IMR-90 (cell line): ENCODE measurements at regions not wholly inside any gene's neighbourhood (a gene's known extent, or its start where the extent isn't known, plus 50 kb on each side); places are given as distances from the start of the nearest gene placed in this dataset.

Source experiments
- ATAC-seq: fragments of 200-7000 bp; cut with Tn5 transposase; 2 replicates; pipeline ENCODE4 v1.9.1; 2020; ENCODE audit warnings: low read depth, mild to moderate bottlenecking, moderate library complexity
- BruUV-seq: library from RNA; stranded (reverse); fragments of 400-500 nt; replicated peaks from 2 replicates; lab custom pipeline; 2021; lab: Mats Ljungman, UMichigan
- CTCF ChIA-PET: fragments of 300-600 bp; formaldehyde crosslinking; extraction: SDS; loops from one replicate; lab custom pipeline; 2021; ENCODE audit warnings: antibody characterized with exemption; lab: Yijun Ruan, JAX
- POLR2A ChIA-PET: fragments of 300-600 bp; sonication (Branson Sonifier 250); formaldehyde crosslinking; loops from one replicate; lab custom pipeline; 2022; ENCODE audit warnings: antibody characterized with exemption; ENCODE audit not compliant: unreplicated experiment; lab: Charles Lee
- DNase-seq: peaks from one replicate; pipeline ENCODE4 v3.0.0; 2013
- H2AFZ ChIP-seq: replicated peaks from 2 replicates; pipeline ENCODE3; 2013; ENCODE audit warnings: low read length, mild to moderate bottlenecking; ENCODE audit not compliant: poor library complexity
- H2AK5ac ChIP-seq: 2 replicates; pipeline ENCODE4 v1.6.1; 2013; ENCODE audit warnings: low read depth, low read length, inconsistent platforms
- H2AK9ac ChIP-seq: replicated peaks from 2 replicates; pipeline ENCODE3; 2013; ENCODE audit warnings: mild to moderate bottlenecking, low read depth, low read length, moderate library complexity; ENCODE audit not compliant: poor library complexity
- H2BK120ac ChIP-seq: 2 replicates; pipeline ENCODE4 v1.6.1; 2013; ENCODE audit warnings: low read depth, low read length, inconsistent platforms
- H2BK15ac ChIP-seq: 3 replicates; pipeline ENCODE4 v1.6.1; 2013; ENCODE audit warnings: low read depth, low read length, inconsistent platforms
- H2BK20ac ChIP-seq: 2 replicates; pipeline ENCODE4 v1.6.1; 2013; ENCODE audit warnings: low read depth, mild to moderate bottlenecking, inconsistent platforms, low read length, moderate library complexity
- H2BK5ac ChIP-seq: 2 replicates; pipeline ENCODE4 v1.6.1; 2013; ENCODE audit warnings: mild to moderate bottlenecking, low read depth, low read length, inconsistent platforms; ENCODE audit not compliant: poor library complexity, severe bottlenecking
- H3K14ac ChIP-seq: replicated peaks from 2 replicates; pipeline ENCODE4 v1.6.1; 2013; ENCODE audit warnings: low read depth, low read length, inconsistent platforms
- H3K18ac ChIP-seq: 2 replicates; pipeline ENCODE4 v1.6.1; 2013; ENCODE audit warnings: low read depth, low read length, control low read depth
- H3K23ac ChIP-seq: 2 replicates; pipeline ENCODE4 v1.6.1; 2013; ENCODE audit warnings: low read depth, low read length, inconsistent platforms
- H3K27ac ChIP-seq: 2 replicates; pipeline ENCODE4 v1.5.1; 2013; ENCODE audit warnings: mild to moderate bottlenecking, control low read depth, low read length; ENCODE audit not compliant: insufficient read depth
- H3K27me3 ChIP-seq: 2 replicates; pipeline ENCODE4 v1.6.1; 2013; ENCODE audit warnings: low read length; ENCODE audit not compliant: control insufficient read depth, insufficient read depth
- H3K36me3 ChIP-seq: 2 replicates; pipeline ENCODE4 v1.6.1; 2013; ENCODE audit warnings: low read length, mixed read lengths; ENCODE audit not compliant: control insufficient read depth, insufficient read depth
- H3K4ac ChIP-seq: 2 replicates; pipeline ENCODE4 v1.6.1; 2013; ENCODE audit warnings: low read depth, low read length, inconsistent platforms
- H3K4me1 ChIP-seq: 2 replicates; pipeline ENCODE4 v1.6.1; 2013; ENCODE audit warnings: low read length, mixed read lengths; ENCODE audit not compliant: control insufficient read depth, insufficient read depth
- H3K4me2 ChIP-seq: 2 replicates; pipeline ENCODE4 v1.6.1; 2013; ENCODE audit warnings: low read depth, mild to moderate bottlenecking, control low read depth, low read length, moderate library complexity
- H3K4me3 ChIP-seq: 2 replicates; pipeline ENCODE4 v1.5.1; 2013; ENCODE audit warnings: low read depth, mild to moderate bottlenecking, control low read depth, low read length, moderate library complexity; ENCODE audit not compliant: insufficient read depth
- H3K56ac ChIP-seq: 2 replicates; pipeline ENCODE4 v1.6.1; 2013; ENCODE audit warnings: low read length, inconsistent platforms; ENCODE audit not compliant: insufficient read depth; ENCODE audit errors: extremely low read depth
- H3K79me1 ChIP-seq, 2 experiments: 2 replicates each; pipeline ENCODE4 v1.6.1; 2013; ENCODE audit warnings: low read length in 2 of 2, inconsistent platforms in 1 of 2, low read depth in 1 of 2
- H3K9ac ChIP-seq: 2 replicates; pipeline ENCODE4 v1.6.1; 2013; ENCODE audit warnings: low read depth, low read length, control low read depth
- H3K9me1 ChIP-seq: 2 replicates; pipeline ENCODE4 v1.6.1; 2013; ENCODE audit warnings: low read length, inconsistent platforms; ENCODE audit not compliant: insufficient read depth
- H3K9me3 ChIP-seq: 2 replicates; pipeline ENCODE4 v1.6.1; 2013; ENCODE audit warnings: low read length; ENCODE audit not compliant: control insufficient read depth, insufficient read depth
- H4K20me1 ChIP-seq: 2 replicates; pipeline ENCODE4 v1.6.1; 2013; ENCODE audit warnings: low read length, inconsistent platforms; ENCODE audit not compliant: insufficient read depth
- H4K5ac ChIP-seq: 2 replicates; pipeline ENCODE4 v1.6.1; 2013; ENCODE audit warnings: mild to moderate bottlenecking, low read depth, low read length, control low read depth
- H4K8ac ChIP-seq, 2 experiments: 2 replicates each; pipeline ENCODE4 v1.6.1; 2013; ENCODE audit warnings: low read depth in 2 of 2, low read length in 2 of 2, control low read depth in 1 of 2, inconsistent platforms in 1 of 2
- H4K91ac ChIP-seq: 2 replicates; pipeline ENCODE4 v1.6.1; 2013; ENCODE audit warnings: low read depth, low read length, inconsistent platforms; ENCODE audit not compliant: insufficient read depth
- CEBPB ChIP-seq: IDR thresholded peaks from 2 replicates; pipeline ENCODE4 v1.6.1; 2012; ENCODE audit warnings: low read depth, low read length, improper control_type of control experiment
- CHD1 ChIP-seq: IDR thresholded peaks from 2 replicates; pipeline ENCODE4 v1.6.1; 2012; ENCODE audit warnings: low read depth, low read length, improper control_type of control experiment
- CTCF ChIP-seq: conservative IDR thresholded peaks from 2 replicates; pipeline ENCODE4 v1.5.1; 2012; ENCODE audit warnings: mild to moderate bottlenecking, low read depth, low read length, improper control_type of control experiment
- ELK1 ChIP-seq: fragments of 150-350 bp; IDR thresholded peaks from 2 replicates; pipeline ENCODE4 v1.6.1; 2016; ENCODE audit warnings: low read depth, mild to moderate bottlenecking, low read length, moderate library complexity, borderline replicate concordance
- MAFK ChIP-seq: IDR thresholded peaks from 2 replicates; pipeline ENCODE4 v1.6.1; 2012; ENCODE audit warnings: low read depth, low read length, improper control_type of control experiment
- MAZ ChIP-seq: IDR thresholded peaks from 2 replicates; pipeline ENCODE4 v1.6.1; 2012; ENCODE audit warnings: low read depth, mild to moderate bottlenecking, low read length, improper control_type of control experiment, moderate library complexity, borderline replicate concordance
- NFE2L2 ChIP-seq: fragments of 150-350 bp; IDR thresholded peaks from 2 replicates; pipeline ENCODE4 v1.6.1; 2016; ENCODE audit warnings: low read depth, mild to moderate bottlenecking, low read length
- POLR2A ChIP-seq: IDR thresholded peaks from 2 replicates; pipeline ENCODE4 v1.6.1; 2012; ENCODE audit warnings: mild to moderate bottlenecking, low read depth, low read length
- RCOR1 ChIP-seq: IDR thresholded peaks from 2 replicates; pipeline ENCODE4 v1.6.1; 2012; ENCODE audit warnings: mild to moderate bottlenecking, low read length, improper control_type of control experiment; ENCODE audit not compliant: insufficient replicate concordance
- RFX5 ChIP-seq: IDR thresholded peaks from 2 replicates; pipeline ENCODE4 v1.8.0; 2012; ENCODE audit warnings: low read depth, mild to moderate bottlenecking, low read length, moderate library complexity
- USF2 ChIP-seq: fragments of 150-350 bp; IDR thresholded peaks from 2 replicates; pipeline ENCODE4 v1.6.1; 2017; ENCODE audit warnings: mild to moderate bottlenecking, antibody characterized with exemption, low read length, low read depth
- WGBS, 2 experiments: methylation state at CpG; one replicate each; pipeline versions ENCODE4 v1.1.5 to v1.1.7; 2013; ENCODE audit warnings: missing lambda C conversion rate in 2 of 2; ENCODE audit not compliant: insufficient read length in 1 of 2; ENCODE audit errors: extremely low coverage in 2 of 2; 5-methylcytosine and 5-hydroxymethylcytosine counted together
- dilution Hi-C: fragments of 300-500 bp; cut with HindIII; formaldehyde crosslinking; loops from one replicate; pipeline ENCODE4 v1.14.3; 2018; ENCODE audit warnings: low sequenced_read_pairs; ENCODE audit not compliant: unreplicated experiment
- in situ Hi-C: fragments of 300-500 bp; cut with MboI; formaldehyde crosslinking; loops from 3 replicates; pipeline ENCODE4 v1.14.3; 2019; ENCODE audit warnings: low sequenced_read_pairs, inconsistent platforms, mixed read lengths
- intact Hi-C: fragments of 100-400 bp; cut with micrococcal nuclease; formaldehyde crosslinking; loops from 2 replicates; pipeline ENCODE4 v1.10.0; 2022

- no peaks in the 10 kb centered on the region for H3K9me3 ChIP-seq
- no peak overlapping the region for H3K23ac ChIP-seq
- no CpG with 5 or more reads among the region's 3 CpGs for WGBS, 2 experiments
- intact Hi-C loops, result no loop called here
- H3K4ac ChIP-seq, result no peak overlapping the region
- TF ChIP-seq CEBPB (no peak), ELK1 (no peak), POLR2A (no peak), MAZ (no peak), CHD1 (no peak), USF2 (no peak), CTCF (no peak), RCOR1 (no peak), MAFK (no peak), RFX5 (no peak), NFE2L2 (no peak)
- no TSS peak for BruUV-seq
- H2BK5ac ChIP-seq, result no peak overlapping the region
- no peak for ATAC-seq
- H3K4me1 ChIP-seq, result peaks cover 5% of the 10 kb centered on the region; the same call in 1 of the 2 replicates
- CTCF ChIA-PET, result no interaction called here
- no peak overlapping the region for H2AK5ac ChIP-seq
- H2AFZ ChIP-seq, result no peak overlapping the region
- no peak overlapping the region for H4K91ac ChIP-seq
- H3K4me2 ChIP-seq, result no peak overlapping the region
- no peak overlapping the region for H3K18ac ChIP-seq
- H4K5ac ChIP-seq, result no peak overlapping the region
- no peak overlapping the region for H3K14ac ChIP-seq
- H4K20me1 ChIP-seq, result no peaks in the 10 kb centered on the region
- no peak overlapping the region for H3K56ac ChIP-seq
- no peak overlapping the region for H2BK20ac ChIP-seq
- no peak for DNase-seq
- H2BK15ac ChIP-seq, result no peak overlapping the region
- H4K8ac ChIP-seq, result no peak overlapping the region
- in situ Hi-C loops, result no loop called here
- H2AK9ac ChIP-seq, result no peak overlapping the region
- H3K4me3 ChIP-seq, result no peak overlapping the region
- no peaks in the 10 kb centered on the region; the same call in 1 of the 2 replicates for H3K27me3 ChIP-seq
- no peak overlapping the region for H2BK120ac ChIP-seq
- no peaks in the 10 kb centered on the region for H3K79me1 ChIP-seq
- H3K9me1 ChIP-seq, result no peaks in the 10 kb centered on the region
- no peak overlapping the region for H3K27ac ChIP-seq
- no peaks in the 10 kb centered on the region for H3K36me3 ChIP-seq
- dilution Hi-C loops, result no loop called here
- no peak overlapping the region for H3K9ac ChIP-seq
- POLR2A ChIA-PET, result no interaction called here
Observed at GRCh38 chr12:105823810-105824209, 314.9 kb downstream of the NUAK1 start.
